Kidney epithelial cell (primary cell): ENCODE measurements at regions not wholly inside any gene's neighbourhood (a gene's known extent, or its start where the extent isn't known, plus 50 kb on each side); places are given as distances from the start of the nearest gene placed in this dataset.

Experiments
- DNase-seq: peaks from one replicate; pipeline ENCODE4 v3.0.0-alpha.2; 2010; ENCODE audit warnings: low read depth
- H3K27me3 ChIP-seq: 2 replicates; pipeline ENCODE4 v1.6.0; 2011; ENCODE audit warnings: low read length; ENCODE audit not compliant: control insufficient read depth, insufficient read depth
- H3K36me3 ChIP-seq: 2 replicates; pipeline ENCODE4 v1.5.1; 2011; ENCODE audit warnings: low read length; ENCODE audit not compliant: control insufficient read depth, insufficient read depth
- H3K4me3 ChIP-seq: 2 replicates; pipeline ENCODE4 v1.5.1; 2011; ENCODE audit warnings: low read depth, mild to moderate bottlenecking, control low read depth, low read length
- TF ChIP-seq, protein P1 (sequence below): IDR thresholded peaks from 2 replicates; pipeline ENCODE4 v1.5.1; 2011; ENCODE audit warnings: mild to moderate bottlenecking, moderate library complexity, low read length, control low read depth, inconsistent platforms; ENCODE audit not compliant: insufficient read depth, poor library complexity, severe bottlenecking

DNA sequence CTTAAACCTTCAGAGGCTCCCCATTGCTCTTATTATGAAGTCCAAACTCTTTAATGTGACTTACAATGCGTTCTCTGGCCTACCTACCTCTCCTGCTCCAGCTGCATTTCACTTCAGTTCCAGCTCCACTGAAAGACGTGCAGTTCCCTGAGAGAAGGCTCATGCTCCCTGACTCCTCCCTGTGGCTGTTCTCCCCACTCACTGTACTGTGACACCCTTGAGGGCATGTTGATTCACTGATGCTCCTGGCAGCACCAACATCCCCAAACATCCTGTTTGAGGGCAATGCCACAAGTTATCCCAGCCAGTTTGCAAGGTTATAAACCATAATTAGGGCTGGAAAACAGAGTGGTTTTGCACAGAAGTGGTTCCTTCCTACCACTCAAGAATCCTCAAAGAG lies 111.2 kb downstream of the LSM5 start:
- TF ChIP-seq, protein P1, sequence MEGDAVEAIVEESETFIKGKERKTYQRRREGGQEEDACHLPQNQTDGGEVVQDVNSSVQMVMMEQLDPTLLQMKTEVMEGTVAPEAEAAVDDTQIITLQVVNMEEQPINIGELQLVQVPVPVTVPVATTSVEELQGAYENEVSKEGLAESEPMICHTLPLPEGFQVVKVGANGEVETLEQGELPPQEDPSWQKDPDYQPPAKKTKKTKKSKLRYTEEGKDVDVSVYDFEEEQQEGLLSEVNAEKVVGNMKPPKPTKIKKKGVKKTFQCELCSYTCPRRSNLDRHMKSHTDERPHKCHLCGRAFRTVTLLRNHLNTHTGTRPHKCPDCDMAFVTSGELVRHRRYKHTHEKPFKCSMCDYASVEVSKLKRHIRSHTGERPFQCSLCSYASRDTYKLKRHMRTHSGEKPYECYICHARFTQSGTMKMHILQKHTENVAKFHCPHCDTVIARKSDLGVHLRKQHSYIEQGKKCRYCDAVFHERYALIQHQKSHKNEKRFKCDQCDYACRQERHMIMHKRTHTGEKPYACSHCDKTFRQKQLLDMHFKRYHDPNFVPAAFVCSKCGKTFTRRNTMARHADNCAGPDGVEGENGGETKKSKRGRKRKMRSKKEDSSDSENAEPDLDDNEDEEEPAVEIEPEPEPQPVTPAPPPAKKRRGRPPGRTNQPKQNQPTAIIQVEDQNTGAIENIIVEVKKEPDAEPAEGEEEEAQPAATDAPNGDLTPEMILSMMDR = no peak
- Histone ChIP-seq H3K36me3 (no peaks in the 10 kb centered on the region), H3K27me3 (no peaks in the 10 kb centered on the region), H3K4me3 (no peak overlapping the region)
- DNase-seq = no peak

DNA sequence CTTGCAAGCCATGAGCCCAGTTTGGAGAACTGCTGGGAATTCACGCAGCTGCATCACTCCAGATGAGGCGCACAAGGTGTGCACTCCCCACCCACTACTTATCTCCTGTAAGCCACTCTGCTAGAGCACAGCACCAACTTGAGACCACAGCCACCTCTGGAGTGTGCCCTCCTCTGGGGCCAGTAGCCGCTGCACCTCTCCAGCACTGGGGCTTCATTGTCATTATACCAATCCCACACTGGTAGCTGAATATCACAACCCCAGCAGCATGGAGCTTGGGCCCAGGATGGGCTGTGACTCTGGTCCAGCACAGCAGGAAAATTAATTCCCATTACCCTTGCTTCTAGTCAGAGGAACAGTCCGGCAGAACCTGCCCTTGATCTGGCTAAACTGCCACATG lies 125.6 kb downstream of the LSM5 start:
- no peaks in the 10 kb centered on the region for H3K27me3 ChIP-seq

DNA sequence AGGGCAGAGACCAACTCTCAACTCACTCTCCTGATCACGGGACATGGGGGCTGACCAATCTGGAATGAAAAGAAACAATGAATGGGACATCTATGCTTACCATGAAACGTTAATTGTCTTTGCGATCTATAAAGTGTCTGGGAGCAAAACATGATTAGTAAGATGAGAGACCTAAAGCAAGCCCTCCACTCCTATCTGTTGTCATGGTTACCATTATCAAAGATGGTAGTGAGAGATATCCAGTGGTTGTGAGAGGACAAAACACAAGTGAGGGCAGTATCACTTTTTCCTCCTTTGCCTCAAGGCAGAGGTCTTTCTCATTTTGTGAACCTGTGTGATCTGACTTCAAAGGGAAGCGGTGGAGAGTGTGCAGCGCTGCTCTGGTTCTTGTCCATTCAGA lies 130.1 kb downstream of the LSM5 start:
- DNase-seq = no peak
- TF ChIP-seq, protein P1 = no peak

More for the DNA sequence above, 125.6 kb downstream of the LSM5 start:
- no peak for DNase-seq
- Histone ChIP-seq H3K36me3 (no peaks in the 10 kb centered on the region), H3K4me3 (no peak overlapping the region)
- TF ChIP-seq, protein P1 = no peak

GRCh38 chr7:32357535-32358277 lies 132.5 kb downstream of the LSM5 start:
- Histone ChIP-seq H3K36me3 (no peaks in the 10 kb centered on the region), H3K4me3 (no peak overlapping the region), H3K27me3 (peaks cover 3% of the 10 kb centered on the region)
- DNase-seq = no peak
- TF ChIP-seq, protein P1 = no peak

More for the DNA sequence above, 130.1 kb downstream of the LSM5 start:
- Histone ChIP-seq H3K4me3 (no peak overlapping the region), H3K27me3 (peaks cover 2% of the 10 kb centered on the region), H3K36me3 (no peaks in the 10 kb centered on the region)

DNA sequence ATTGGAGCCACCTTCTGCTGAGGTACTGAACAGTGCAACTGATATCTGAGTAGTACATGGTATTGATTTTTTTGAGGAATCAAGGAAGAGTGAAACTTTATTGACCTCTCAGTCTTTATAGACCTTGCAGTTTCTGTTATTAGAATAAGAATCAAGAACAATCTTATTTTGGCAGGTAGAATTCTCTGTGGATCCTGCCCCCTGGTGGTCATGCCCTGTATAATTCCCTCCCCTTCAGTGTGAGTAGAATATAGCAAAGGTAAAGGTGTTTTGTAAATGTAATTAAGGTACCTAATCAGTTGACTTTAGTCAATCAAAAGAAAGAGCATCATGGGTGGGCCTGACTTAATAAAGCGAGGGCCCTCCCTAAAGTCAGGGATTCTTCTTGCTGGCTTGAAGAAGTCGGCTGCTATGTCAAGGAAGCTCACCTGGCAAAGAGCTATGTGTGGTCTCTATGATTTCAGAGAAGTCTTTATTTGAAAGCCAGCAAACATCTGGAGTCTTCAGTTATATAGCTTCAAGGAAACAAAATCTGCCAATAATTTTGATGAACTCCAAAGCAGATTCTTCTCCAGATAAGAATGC lies 142.8 kb downstream of the LSM5 start:
- TF ChIP-seq, protein P1 = peak; percentile 56
- no peaks in the 10 kb centered on the region for H3K27me3 ChIP-seq
- DNase-seq = no peak
- H3K36me3 ChIP-seq = no peaks in the 10 kb centered on the region
- no peak overlapping the region for H3K4me3 ChIP-seq
